ENCODE measurements at regions not wholly inside any gene's neighbourhood (a gene's known extent, or its start where the extent isn't known, plus 50 kb on each side); places are given as distances from the start of the nearest gene placed in this dataset.
"Not testable (repeated sequence)": the region's sequence is repeated elsewhere in the genome, so short reads cannot be mapped to it uniquely, and the experiment has no call there.

DNA sequence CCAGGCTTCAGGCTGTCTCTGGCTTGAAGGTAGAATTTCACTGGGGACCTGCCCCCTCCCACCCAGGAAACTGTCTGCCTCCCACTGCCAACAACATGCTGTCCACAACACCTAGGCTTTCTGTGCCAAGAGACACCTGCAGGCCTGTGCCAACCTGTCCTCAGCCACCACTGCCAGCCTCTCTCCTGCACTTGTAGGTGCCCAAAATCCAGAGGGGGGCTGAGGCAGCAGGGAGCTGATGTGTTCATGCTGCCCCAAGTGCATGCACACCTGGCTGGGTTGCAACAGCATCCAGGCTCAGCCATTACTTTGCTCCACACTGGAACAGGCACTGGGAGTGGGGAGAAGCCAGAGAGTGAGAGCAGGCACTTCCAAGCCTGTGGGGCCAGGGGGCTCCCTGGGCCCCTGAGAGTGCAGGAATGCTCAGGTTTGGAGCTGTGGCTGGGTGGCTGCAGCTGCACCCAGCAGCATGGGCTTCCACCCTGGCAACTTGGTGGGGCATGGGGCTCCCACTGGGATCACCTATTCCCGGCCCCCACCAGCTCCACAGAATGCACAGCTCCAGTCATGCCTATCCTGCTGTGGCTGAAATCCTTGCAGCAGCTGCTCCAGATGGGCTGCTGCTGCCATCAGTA, 218.1 kb upstream of the OBI1 start:
- intact Hi-C loops (cut with micrococcal nuclease): no loop called here

DNA sequence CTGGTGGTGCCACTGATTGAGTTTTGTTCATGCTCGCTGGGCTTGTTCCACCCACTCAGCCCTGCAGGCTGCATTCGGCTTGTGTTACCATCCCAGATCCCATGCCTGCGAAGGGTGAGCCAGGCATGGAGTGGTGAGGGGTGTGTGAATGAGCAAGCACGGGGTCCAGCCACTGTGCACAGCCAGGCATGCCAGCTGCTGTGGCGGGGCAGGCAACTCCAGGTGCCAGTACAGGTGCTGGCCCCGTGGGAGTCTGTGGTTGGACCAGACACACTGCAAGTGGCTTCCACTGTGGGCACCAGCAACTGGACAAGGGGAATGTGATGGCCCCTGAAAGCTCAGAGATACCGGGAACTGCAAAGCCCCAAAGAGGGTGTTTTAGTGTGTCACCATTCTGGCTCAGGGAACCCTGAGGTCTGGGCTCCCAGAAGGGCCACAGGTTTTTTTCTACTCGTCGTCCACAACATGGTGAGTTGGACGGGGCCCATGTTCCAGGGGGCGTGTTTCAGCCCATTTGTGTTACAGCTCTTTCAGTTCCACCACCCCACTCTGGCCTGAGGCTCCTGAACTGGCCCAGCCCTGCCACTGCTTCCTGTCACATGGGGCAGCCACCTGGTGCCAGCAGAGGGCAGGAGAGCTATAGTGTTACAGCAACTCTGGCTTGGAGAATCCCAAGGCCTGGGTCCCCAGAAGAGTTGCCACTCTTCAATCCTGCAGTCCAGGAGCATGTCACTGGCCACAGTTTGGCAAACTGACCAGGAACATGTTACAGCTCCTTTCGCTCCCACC, 217.0 kb upstream of the OBI1 start:
- intact Hi-C loops (cut with micrococcal nuclease): no loop called here

DNA sequence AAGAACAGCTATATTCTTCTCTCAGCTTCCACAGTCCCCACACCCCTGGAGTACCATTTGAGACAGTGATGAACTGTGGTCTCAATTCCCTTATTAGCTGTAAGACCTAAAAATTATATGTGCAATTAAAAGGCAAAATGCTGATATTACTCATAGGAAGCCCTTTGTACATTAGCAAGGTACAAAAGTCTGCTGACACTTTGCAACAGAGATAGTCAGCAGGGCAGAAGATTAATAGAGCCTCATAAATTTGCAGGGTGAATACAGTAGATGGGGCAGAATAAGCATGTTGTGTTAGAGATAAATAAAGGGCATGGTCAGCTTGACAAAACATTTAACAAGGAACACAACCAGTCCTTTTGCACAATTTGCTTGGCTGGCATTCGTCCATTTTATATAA, 210.0 kb upstream of the OBI1 start:
- intact Hi-C loops (cut with micrococcal nuclease): no loop called here

DNA sequence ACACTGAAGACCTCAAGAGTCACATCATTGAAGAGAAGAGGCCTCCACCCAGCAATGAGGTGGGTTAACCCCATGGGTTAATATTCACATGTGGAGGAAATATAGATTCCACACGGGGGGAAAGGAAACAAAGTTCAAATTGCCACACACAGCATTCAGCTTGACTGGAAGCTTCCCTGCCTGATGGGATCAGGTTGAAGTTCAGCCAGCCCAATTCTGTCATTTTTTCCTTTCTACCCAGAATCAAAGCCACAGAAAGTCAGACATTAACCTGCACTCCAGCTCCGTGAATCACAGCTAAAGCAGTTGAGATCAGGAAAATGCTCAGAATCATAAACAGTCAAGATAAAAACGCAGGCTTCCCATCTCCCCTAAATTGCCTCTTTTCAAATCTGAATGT, 208.7 kb upstream of the OBI1 start:
- intact Hi-C loops (cut with micrococcal nuclease): no loop called here

DNA sequence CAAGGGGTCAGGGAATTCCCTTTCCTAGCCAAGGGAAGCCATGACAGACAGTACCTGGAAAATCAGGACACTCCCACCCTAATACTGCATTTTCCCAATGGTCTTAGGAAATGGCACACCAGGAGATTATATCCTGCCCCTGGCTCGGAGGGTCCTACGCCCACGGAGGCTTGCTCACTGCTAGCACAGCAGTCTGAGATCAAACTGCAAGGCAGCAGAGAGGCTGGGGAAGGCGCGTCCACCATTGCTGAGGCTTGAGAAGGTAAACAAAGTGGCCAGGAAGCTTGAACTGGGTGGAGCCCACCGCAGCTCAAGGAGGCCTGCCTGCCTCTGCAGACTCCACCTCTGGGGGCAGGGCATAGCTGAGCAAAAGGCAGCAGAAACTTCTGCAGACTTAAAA, 207.1 kb upstream of the OBI1 start:
- intact Hi-C loops (cut with micrococcal nuclease): not testable (repeated sequence)

DNA sequence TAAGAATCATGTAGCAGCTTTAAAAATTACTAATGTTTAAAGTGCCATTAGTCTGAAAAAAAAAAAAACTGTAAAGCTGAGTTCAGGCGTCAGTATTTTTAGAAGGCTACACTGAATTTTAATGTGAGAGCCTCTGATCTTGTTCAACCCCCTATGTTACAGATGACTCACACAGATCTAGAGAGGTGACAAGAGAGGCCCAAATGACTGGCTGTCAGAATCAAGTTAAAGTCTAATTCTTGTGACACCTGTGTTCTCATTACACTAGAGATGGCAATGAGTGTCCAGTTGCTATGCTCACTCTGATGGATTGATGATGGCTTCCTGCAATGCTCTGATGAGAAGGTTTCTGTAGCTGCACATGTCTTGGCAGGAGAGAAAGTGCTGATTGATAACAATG, 203.5 kb upstream of the OBI1 start:
- intact Hi-C loops (cut with micrococcal nuclease): no loop called here

DNA sequence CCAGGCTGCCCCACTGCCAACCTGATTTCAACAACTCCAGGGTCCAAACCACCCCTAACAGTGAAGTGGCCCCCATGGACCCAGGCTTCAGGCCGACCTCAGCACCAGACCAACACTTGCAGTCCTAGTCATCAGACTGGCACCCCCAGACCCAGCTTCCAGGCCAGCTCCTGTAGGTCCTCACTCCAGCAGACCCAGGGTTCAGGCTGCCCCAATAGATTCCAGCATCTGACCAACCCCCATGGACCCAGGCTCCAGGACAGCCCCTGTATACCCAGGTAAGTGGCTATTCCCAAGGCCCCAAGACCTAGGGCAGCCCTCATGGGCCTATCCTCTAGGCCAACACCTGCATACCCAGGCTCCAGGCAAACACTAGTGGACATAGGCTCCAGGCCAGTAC, 193.8 kb upstream of the OBI1 start:
- intact Hi-C loops (cut with micrococcal nuclease): no loop called here

DNA sequence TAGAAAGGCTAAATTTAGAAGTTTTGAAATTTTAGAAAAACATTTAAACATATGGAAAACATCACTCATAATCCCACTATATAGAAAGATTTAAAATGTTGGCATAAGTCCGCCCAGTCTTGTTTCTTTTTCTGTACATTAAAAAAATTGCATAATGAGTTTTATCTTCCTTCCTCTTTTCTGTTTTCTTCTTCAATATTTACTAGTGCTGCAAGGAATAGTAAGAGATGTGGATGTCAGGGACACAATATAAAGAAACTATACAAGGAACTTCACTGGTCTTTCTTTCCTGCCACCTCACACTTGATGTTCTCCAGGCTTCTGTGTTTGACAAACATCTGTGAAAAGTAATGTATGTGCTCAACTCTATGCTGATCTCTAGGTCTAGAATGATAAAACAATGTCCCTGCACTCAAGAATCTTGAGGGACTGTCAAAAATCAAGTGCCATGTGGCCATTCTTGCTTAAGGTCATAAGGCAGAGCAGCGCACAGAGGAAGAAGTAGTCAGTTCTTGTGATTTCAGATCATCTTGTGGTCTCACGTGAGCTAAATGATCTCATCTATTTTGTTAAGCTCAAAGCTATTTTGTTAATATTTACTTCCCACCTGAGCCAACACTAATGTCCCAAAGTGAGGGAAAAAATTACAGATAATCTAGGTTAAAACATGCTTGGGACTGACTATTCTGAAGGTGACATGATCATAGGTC, 186.9 kb upstream of the OBI1 start:
- intact Hi-C loops (cut with micrococcal nuclease): no loop called here

DNA sequence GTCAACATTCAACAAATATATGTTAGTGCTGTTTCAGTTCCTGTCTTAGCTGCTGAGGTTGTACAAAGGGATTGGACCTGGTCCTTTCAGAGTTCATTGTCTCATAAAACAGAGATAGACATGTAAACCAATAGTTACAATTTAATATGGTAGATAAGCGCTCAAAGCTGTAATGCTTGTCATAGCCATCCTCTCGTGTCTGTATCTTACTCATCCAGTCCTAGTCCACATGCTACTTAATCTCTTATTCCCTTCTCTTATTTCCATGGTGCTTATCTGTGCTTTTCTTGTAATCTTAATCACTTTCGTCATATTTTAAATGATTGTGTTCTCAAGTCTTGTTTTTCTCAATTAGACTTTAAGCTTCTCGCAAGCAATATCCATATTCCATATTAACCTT, 185.2 kb upstream of the OBI1 start:
- intact Hi-C loops (cut with micrococcal nuclease): no loop called here

DNA sequence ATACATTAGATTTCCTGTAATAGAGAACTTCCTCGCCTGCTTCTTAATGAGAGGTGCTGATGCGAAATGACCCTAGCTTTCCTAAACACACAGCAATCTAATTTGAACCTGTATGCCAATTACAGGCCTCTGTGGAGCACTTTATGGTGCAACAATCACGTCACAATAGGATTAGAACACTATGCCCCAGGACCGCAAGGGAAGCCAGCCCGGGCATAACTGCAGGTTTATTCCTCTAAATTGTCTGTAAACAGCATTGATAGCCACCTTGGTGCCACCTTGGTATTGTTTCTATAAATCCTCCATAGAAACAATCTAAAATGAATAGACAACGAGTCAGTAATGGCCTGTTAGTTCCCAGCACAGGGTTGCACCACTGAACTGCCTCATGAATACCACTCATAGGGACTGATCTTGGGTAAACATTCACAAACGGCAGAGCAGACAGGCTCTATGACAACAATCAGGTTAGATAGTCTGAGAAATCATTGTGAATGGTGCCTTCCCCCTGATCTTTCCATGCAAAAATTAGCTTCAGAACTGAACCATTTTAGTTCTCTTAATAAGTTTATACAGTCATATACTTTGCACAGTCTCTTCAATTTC, 182.5 kb upstream of the OBI1 start:
- intact Hi-C loops (cut with micrococcal nuclease): no loop called here

DNA sequence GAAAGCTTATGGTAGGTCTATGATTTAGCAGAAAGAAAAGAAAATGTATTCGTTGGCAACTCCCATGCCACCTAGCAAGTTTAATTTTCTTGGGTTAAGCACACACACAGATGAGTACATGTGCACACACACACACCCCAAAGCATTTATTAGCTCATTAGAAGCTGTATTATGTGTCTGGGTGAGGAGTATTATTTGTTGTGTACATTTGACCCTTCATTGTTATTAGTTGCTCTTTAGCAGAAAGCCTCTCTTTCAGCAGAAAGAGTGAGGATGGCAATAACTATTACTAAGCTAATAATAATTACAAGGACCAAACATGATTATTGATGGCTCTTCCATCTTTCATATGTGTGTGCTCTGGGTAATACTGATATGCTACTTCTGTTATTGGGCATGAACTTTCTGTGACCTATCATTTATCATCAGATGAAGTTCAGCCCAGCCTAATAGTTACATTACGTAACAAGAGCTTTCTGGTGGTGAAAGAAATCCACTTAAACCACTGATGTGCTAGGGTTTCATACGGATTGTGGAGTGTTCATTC, 177.4 kb upstream of the OBI1 start:
- intact Hi-C loops (cut with micrococcal nuclease): no loop called here

DNA sequence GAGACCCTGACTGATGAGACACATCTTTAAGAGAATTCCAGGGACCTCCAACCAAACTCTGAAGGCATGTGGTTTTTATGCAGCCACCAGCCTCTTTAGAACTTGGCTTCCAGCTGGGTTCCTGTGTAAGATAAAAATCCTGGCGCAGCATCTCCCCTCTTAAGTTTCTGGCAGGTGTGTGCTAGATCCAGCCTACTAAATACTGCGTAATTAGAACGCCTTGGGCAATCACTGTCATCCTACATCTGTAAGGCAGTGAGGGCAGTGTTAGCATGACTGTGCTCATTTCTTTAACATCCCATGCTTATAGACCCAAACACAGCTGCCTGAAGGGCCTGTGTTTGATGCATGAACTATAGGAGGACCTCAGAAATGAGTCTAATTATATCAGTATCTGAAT, 173.5 kb upstream of the OBI1 start:
- intact Hi-C loops (cut with micrococcal nuclease): no loop called here

DNA sequence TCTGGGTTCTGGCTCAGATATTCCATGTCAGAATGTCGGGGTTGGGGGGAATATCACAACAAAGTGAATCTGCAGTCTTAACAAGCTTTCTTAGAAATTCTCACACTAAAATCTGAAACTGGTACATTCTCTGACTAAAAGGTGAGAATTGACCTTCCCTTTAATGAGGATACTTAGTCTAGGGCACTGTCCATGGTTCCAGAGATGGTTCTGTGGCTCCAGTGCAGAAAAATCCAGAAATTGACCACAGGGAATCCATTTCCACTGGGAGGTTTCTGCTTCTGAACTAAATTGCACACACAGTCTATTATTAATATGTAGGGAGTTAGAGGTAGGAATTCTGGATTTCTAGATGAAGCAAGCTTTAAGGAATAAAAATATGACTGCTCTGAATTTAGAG, 171.6 kb upstream of the OBI1 start:
- intact Hi-C loops (cut with micrococcal nuclease): no loop called here

DNA sequence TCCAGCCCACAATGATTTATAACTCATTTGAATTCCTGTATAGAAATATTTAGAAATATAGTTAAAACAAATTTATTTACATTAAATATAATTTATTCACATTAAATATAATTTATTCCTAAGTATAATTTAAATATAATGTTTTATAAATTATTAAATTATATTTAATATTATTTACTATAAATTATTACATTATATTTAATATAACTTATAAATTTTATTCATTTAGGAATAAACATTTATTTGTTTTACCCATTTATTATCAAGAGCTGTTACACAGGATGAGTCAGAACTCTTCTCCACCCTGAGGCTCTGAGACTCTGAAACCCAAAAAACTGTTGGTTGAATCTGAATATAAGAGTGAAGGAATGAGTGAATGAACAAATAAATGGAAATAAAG, 170.9 kb upstream of the OBI1 start:
- intact Hi-C loops (cut with micrococcal nuclease): no loop called here

DNA sequence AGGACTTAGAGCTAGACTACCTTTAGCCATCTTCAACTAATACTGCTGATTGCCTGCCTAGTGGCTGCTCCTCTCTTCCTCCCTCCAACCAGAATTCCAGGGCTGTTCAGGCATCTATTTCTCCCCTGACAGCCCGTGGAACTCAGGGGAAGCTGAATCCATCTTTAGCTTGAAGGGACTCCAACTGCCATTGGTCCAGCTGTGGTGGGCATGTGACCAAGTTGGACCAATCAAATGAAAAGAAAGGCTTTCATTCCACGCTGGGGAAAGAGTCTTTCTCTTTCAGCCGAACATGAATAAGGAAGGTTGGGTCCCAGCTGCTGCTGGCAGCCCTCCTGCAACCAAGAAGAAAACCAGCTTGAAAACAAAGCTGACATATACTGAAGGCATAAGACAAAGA, 168.5 kb upstream of the OBI1 start:
- intact Hi-C loops (cut with micrococcal nuclease): no loop called here

DNA sequence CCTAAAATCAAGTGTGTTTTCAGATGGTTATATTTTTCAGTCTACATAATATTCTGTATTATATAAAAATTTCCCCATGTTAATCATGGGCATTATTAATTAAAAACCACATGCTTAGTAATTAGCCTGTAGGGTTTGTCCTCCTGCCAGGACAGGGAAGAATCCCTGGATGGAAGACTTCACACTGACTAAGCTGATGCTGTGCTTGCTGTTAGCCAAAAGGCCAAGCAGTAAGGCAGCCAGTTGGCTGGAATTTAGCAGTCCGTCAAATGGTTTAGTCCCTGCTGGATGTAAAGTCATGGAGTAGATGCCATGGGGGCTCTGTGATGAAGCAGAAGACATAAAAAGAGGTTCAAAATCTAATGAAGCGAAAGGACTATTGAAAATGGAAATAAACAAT, 168.0 kb upstream of the OBI1 start:
- intact Hi-C loops (cut with micrococcal nuclease): no loop called here

DNA sequence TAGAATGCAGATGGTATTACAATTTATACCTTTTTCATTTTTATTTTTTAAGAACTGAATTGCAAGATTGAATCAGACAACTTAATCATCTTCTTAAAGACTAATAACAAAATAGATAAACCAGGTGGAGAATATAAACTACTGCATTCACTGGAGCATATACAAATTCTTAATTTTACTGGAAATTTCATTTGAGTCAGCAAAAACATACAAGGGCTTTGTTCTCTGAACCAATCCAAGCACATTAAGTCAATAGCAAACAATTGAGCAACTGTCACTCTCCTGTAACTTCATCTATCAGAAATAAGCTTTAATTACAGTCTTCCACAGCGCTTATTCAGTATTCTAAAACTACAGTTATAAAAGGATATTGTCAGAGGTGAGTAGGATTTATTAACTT, 167.4 kb upstream of the OBI1 start:
- intact Hi-C loops (cut with micrococcal nuclease): no loop called here

DNA sequence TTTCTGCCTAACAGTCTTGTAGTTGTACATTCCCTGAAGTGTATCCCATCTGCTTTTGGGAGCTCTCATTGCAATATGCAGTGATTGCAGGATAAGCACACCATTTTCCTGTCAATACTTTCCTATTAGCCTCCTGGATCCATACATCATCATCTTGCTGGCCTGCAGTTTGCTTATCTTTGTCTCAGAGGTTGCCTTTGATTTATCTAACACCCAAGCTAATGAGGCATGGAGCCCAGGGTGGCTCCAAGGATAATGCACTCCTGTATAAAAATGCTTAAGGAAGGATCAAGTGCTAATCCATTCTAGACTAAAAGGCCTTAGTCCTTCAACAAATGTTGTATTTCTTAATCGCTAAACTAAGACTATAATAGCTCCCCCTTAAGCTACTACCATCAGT, 161.6 kb upstream of the OBI1 start:
- intact Hi-C loops (cut with micrococcal nuclease): no loop called here

DNA sequence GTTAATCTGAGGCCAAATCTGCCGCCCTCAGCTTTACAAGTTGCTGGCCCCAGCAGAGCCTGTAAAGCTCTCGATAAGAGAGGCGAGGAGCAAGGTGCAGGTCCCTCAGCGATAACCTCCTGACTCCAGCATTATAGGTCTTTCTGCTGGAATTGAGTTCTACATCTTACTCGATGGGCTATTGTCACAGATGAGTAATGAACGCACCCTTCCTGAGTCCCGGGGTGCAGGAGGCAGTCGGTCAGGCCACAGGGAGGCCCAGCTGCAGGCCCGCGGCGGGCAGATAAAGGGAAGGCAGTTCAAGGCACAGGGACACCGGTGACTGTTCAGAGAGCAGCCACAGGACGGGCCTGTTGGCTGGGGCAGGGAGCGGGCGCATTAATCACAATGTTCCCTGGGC, 157.6 kb upstream of the OBI1 start:
- intact Hi-C loops (cut with micrococcal nuclease): no loop called here

DNA sequence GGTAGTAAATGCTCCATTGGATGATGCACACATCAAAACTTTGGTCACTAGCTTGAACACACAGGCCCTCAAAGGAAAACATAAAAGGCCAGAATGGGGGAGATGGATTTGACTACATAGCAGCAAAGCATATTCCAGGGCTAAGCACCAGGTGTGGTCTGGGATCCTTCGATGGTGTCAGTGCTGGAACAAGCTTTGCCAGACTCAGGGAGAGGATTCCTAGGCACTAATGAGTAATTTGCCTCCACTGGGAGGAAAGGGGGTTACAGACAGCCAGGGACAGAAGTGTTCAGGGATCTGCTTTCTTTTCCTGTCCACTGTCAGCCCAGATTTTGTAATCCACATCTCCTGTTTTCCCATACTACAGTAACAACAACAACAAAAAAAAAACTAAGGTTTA, 157.2 kb upstream of the OBI1 start:
- intact Hi-C loops (cut with micrococcal nuclease): no loop called here

DNA sequence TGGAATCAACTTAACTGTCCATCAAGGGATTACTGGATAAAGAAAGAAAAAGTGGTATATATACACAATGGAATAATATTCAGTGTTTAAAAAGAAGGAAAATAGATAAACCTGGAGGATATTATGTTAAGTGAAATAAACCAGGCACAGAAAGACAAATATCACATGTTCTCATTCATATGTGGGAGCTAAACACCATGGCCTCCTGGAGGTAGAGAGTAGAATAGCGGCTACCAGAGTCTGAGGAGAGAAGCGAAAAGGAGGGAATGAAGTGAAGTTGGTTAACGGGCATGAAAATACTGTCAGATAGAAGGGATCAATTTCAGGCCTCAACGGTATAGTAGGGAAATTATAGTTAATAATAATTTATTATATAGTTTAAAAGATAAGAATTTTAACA, 147.5 kb upstream of the OBI1 start:
- intact Hi-C loops (cut with micrococcal nuclease): no loop called here

DNA sequence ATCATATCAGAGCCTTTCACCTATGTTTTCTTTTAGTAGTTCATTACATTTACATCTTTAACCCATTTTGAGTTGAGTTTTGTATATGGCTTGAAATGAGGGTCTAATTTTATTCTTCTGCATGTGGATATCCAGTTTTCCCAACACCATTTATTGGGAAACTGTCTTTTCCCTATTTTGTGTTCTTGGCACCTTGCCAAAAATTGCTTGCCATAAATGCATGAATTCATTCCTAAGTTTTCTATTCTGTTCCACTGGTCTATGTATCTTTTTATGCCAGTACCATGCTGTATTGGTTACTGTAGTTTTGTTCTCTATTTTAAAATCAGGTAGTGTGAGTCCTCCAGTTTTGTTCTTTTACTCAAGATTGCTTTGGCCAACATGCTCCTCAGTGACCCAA, 144.0 kb upstream of the OBI1 start:
- intact Hi-C loops (cut with micrococcal nuclease): no loop called here

All from T-helper 2 cell treated with Interferon-gamma antibody and Interleukin-4, amounts not matched to agents 100 ng/mL and 5 ng/mL, for 36 hours (primary cell).